Ishikawa (cell line): ENCODE measurements at regions not wholly inside any gene's neighbourhood (a gene's known extent, or its start where the extent isn't known, plus 50 kb on each side); places are given as distances from the start of the nearest gene placed in this dataset.

ENCODE experiments used
- CEBPB ChIP-seq: IDR thresholded peaks from 2 replicates; pipeline ENCODE4 v1.6.1; 2012
- CREB1 ChIP-seq: IDR thresholded peaks from 2 replicates; pipeline ENCODE4 v1.6.1; 2012; ENCODE audit warnings: low read depth
- EP300 ChIP-seq: IDR thresholded peaks from 2 replicates; pipeline ENCODE4 v1.6.1; 2012; ENCODE audit warnings: borderline replicate concordance
- FOXM1 ChIP-seq: IDR thresholded peaks from 2 replicates; pipeline ENCODE4 v1.6.1; 2012; ENCODE audit warnings: low read depth, borderline replicate concordance
- NFIC ChIP-seq: IDR thresholded peaks from 2 replicates; pipeline ENCODE4 v1.6.1; 2012
- RAD21 ChIP-seq: IDR thresholded peaks from 2 replicates; pipeline ENCODE4 v1.6.1; 2012; ENCODE audit warnings: low read depth
- TAF1 ChIP-seq: IDR thresholded peaks from 2 replicates; pipeline ENCODE4 v1.6.1; 2012; ENCODE audit warnings: low read depth, mild to moderate bottlenecking
- TCF12 ChIP-seq: IDR thresholded peaks from 2 replicates; pipeline ENCODE4 v1.6.1; 2012; ENCODE audit warnings: low read depth
- TEAD4 ChIP-seq: IDR thresholded peaks from 2 replicates; pipeline ENCODE4 v1.6.1; 2012
- YY1 ChIP-seq: IDR thresholded peaks from 2 replicates; pipeline ENCODE4 v1.6.1; 2012; ENCODE audit warnings: low read depth
- TF ChIP-seq, protein P1 (sequence below): IDR thresholded peaks from 2 replicates; pipeline ENCODE4 v1.6.1; 2012; ENCODE audit warnings: low read depth, mild to moderate bottlenecking
- TF ChIP-seq, protein P2 (sequence below): IDR thresholded peaks from 2 replicates; pipeline ENCODE4 v1.6.1; 2012
- TF ChIP-seq, protein P3 (sequence below): IDR thresholded peaks from 2 replicates; pipeline ENCODE4 v1.6.1; 2012

DNA sequence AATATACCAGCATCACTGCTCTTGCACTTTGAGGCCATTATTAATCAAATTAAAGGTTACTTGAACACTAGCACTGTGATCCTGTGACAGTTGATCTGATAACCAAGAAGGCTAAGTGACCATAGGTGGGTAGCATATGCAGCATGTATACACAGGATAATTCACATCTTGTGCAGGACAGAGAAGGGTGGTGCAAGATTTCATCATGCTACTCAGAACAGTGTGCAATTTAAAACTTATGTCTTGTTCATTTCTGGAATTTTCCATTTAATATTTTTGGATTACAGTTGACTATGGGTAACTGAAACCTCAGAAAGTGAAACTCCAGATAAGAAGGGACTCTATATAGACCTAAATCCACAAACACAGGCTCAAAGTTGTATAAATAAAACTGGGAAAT is 78.2 kb upstream of the PDE5A start:
- TF ChIP-seq TCF12 (no peak), TEAD4 (no peak), RAD21 (no peak), EP300 (no peak), CREB1 (no peak), CEBPB (no peak), YY1 (no peak), TAF1 (no peak), NFIC (no peak), FOXM1 (no peak)
- TF ChIP-seq, protein P1, sequence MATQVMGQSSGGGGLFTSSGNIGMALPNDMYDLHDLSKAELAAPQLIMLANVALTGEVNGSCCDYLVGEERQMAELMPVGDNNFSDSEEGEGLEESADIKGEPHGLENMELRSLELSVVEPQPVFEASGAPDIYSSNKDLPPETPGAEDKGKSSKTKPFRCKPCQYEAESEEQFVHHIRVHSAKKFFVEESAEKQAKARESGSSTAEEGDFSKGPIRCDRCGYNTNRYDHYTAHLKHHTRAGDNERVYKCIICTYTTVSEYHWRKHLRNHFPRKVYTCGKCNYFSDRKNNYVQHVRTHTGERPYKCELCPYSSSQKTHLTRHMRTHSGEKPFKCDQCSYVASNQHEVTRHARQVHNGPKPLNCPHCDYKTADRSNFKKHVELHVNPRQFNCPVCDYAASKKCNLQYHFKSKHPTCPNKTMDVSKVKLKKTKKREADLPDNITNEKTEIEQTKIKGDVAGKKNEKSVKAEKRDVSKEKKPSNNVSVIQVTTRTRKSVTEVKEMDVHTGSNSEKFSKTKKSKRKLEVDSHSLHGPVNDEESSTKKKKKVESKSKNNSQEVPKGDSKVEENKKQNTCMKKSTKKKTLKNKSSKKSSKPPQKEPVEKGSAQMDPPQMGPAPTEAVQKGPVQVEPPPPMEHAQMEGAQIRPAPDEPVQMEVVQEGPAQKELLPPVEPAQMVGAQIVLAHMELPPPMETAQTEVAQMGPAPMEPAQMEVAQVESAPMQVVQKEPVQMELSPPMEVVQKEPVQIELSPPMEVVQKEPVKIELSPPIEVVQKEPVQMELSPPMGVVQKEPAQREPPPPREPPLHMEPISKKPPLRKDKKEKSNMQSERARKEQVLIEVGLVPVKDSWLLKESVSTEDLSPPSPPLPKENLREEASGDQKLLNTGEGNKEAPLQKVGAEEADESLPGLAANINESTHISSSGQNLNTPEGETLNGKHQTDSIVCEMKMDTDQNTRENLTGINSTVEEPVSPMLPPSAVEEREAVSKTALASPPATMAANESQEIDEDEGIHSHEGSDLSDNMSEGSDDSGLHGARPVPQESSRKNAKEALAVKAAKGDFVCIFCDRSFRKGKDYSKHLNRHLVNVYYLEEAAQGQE = no peak
- TF ChIP-seq, protein P2, sequence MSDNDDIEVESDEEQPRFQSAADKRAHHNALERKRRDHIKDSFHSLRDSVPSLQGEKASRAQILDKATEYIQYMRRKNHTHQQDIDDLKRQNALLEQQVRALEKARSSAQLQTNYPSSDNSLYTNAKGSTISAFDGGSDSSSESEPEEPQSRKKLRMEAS = no peak
- TF ChIP-seq, protein P3, sequence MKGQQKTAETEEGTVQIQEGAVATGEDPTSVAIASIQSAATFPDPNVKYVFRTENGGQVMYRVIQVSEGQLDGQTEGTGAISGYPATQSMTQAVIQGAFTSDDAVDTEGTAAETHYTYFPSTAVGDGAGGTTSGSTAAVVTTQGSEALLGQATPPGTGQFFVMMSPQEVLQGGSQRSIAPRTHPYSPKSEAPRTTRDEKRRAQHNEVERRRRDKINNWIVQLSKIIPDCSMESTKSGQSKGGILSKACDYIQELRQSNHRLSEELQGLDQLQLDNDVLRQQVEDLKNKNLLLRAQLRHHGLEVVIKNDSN = no peak
